Right renal pelvis (tissue), 4 donors: ENCODE measurements at regions not wholly inside any gene's neighbourhood (a gene's known extent, or its start where the extent isn't known, plus 50 kb on each side); places are given as distances from the start of the nearest gene placed in this dataset.
"Not testable (repeated sequence)": the region's sequence is repeated elsewhere in the genome, so short reads cannot be mapped to it uniquely, and the experiment has no call there.

ENCODE experiments used
- DNase-seq, 4 donors: peaks; one replicate each; pipeline ENCODE4 v3.0.0-alpha.2; 2013; ENCODE audit warnings: low read depth in 4 of 4, low spot score in 3 of 4, missing footprints in 1 of 4

DNA sequence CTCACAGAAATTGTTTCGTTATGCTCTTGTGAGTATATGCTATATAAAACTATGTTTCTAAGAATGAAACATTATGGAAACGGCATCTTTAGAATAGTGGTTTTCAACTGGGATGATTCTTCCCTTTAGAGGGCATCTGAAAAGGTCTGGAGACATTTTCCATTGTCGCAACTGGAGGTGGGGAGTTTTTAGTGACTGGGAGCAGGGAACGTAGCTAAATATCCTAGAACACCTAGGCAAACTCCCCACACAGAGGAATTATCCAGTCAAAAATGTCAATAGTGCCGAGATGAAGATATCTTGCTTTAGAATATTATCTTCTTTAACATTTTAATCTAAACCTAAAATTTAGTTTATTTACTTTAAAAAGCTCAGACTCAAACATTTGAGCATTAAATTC, 486.1 kb upstream of the FOXG1 start:
- no peak for DNase-seq

DNA sequence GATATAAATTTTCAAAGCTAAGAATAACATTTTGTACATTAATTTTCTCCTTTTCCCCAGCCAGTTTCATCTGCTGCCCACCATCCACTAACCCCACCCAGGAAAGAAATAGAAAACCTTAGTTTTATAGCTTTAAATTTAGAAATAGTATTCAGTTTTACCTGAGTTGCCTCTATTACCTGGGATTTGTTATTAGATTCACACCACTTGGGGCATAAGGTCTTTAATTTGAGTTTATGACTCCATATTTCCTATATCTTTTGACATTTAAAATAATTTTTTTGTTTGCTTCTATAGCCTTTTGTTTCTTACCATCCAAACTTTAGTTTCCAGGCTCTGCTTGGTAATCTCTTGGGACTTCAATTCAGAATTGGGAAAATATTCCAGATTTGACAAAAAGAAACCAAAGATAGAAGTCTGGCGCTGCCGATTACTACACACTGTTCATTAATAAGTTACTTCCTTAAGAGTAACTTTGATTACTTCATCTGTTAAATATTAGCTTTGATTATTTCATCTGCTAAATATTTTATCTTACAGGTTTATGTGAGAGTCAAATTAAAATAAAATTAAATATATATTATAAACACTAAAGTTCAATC, 485.5 kb upstream of the FOXG1 start:
- DNase-seq: no peak

DNA sequence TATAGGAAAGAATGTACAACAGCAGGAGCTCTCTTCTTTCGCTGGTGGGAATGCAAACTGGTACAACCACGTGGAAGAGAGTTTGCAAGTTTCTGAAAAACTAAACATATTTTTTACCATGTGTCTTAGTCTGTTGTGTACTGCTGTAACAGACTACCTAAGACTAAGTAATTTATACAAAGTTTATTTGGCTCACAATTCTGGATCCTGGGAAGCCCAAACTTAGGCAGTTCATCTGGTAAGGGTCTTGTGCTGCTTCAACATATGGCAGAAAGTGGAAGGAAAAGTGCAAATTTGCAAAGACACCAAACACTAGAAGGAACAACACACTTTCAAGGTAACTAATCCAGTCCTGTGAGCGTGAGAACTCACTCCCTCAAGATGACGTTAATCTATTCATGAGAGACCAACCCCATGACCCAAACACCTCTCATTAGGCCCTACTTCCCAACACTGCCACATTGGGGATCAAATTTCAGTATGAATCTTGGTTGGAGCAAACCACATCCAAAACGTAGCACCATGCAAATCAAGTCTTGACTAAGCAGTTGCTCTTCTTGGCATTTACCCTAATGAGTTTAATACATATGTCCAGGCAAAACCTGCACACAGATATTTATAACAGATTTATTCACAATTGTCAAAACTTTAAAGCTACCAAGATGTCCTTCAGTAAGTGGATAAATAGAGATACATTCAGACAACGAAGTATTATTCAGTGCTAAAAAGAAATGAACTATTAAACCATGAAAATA, 481.9 kb upstream of the FOXG1 start:
- no peak for DNase-seq

DNA sequence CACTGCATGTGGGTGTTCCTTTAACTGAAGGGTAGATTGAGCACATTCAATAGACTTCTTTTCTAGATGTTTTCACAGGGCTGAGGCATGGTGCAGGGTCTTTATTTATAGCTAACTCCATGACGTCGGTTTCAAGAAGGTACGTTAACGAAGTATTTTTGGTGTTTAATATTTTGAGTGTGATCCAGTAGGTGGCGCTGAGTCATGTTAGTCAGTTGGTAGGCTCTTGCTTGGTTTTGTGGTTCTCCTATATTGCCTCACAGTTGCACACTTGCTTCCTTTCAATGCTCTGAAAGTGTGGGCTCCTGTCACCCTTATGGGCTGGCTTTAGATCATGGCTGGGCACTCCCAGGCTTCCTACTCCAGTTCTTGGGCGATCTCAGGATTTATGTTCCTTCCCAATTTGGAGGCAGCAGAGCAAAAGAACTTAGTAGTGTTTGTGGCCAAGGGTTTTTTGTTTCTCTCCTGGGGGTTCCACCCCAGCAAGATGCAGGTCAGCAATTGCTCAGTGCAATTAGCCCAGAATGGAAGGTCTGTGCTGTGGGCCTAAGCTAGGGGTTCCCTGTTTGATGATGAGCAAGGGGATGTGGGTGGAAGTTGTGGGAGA, 471.6 kb upstream of the FOXG1 start:
- DNase-seq: no peak

DNA sequence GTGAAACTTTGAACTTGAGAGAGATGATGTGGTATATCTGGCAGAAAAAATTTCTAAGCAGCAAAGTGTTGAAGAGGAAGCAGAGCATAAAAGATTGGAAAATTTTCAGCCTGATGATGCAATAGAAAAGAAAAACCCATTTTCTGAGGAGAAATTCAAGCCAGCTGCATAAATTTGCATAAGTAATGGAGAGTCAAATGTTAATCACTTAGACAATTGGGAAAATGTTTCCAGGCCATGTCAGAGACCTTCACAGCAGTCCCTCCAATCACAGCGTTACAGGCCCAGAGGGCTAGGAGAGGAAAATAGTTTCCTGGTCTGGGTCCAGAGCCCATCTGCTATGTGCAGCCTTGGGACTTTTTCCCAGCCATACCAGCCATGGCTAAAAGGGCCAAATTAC, 469.0 kb upstream of the FOXG1 start:
- no peak for DNase-seq

DNA sequence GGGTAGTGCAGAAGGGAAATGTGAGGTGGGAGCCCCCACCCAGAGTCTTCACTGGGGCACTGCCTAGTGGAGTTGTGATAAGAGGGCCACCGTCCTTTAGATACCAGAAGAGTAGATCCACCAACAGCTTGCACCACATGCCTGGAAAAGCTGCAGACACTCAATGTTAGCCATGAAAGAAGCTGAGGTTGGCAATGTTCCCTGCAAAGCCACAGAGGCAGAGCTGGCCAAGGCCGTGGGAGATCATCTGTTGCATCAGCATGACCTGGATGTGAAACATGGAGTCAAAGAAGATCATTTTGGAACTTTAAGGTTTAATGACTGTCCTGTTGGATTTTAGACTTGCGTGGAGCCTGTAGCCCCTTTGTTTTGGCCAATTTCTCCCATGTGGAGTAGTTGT, 468.4 kb upstream of the FOXG1 start:
- DNase-seq: no peak

DNA sequence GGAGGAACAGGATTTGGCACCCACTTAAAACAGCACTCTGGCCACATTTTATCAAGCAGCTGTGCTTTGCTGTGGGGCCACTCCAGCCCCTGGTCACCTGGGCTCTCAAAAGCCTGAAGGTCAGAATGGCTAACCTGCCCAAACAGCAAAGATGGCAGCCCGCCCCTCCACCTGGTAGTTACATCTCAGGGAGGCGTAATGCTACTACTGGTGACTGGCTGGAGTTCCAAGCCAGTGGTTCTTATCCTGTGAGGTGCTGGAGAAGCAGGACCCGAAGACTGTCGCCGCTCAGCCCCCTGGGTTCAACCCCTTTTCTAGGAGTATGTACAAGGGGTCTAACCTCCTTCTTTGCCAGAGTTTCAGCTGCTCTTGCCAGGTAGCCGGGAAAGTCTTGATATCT, 467.4 kb upstream of the FOXG1 start:
- no peak for DNase-seq

DNA sequence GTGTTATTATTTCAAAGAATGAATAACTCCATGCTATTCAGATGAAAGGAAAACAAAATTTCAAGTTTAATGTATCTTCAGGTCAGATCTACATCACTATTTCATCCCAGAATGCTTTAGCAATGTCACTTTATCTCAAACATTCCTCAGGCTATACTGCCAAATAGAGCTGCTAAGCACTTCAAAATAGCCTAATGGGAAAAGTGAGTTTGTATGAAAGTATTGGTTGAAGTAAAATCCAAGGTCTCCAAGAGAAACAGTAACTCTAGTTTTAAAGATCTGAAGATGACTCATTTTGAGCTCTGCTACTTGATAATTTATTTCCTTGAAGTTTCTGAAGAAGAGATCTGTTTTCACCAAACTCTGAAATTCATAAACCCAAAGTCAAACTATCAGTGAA, 466.2 kb upstream of the FOXG1 start:
- DNase-seq: no peak

DNA sequence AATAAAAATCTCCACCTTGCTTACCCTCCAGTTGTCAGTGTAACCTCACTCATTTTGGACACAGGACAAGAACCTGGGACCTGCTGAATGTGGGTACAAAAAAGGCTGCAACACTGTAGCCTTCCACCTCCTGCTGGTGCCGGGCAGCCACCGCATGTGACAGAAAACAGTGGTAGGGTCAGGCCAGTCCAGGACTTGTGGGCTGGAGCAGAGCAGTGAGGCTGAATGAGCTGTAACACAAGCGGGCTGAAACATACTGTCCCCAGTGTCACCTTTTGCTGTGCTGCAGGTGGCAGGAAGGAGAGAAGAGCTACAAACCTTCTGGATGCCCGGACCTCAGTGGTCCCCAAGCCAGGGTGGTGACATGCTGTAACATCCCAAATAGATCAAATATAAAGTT, 465.4 kb upstream of the FOXG1 start:
- no peak for DNase-seq

DNA sequence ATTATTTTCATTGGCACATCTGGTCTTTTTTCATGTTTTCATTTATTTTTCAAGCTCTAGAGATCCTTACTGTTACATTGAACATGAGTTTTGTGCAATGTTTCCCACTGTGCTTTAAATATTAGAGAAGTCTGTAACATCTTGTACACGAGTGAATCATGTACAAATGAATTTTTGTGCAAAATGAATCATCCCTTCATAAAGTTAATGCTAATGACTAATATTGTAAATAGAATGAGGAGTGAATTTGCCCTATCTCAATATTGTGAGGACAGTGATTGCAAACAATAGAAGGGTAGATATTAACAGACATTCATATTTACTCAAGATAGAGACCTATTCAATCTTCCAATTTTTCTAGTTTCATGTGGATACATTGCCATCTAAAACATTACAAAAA, 463.3 kb upstream of the FOXG1 start:
- DNase-seq: no peak

DNA sequence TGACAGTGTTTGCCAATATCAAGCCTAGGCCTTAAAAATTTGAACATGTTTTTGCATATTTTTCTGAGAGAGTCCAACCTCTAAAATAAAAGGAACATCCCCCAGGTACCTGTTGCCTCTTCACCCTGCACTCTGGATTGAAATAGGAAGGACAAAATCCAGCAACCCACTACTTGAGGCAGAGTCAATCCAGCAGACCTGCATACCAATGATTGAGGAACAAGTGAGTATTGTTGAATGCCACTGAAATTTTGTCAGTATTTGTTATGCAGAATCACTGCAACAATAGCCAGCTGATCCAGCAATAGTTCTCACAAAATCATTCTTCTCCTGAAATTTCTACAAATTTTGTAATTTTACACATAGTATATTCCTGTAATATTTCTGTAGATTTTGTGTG, 460.6 kb upstream of the FOXG1 start:
- DNase-seq: no peak

DNA sequence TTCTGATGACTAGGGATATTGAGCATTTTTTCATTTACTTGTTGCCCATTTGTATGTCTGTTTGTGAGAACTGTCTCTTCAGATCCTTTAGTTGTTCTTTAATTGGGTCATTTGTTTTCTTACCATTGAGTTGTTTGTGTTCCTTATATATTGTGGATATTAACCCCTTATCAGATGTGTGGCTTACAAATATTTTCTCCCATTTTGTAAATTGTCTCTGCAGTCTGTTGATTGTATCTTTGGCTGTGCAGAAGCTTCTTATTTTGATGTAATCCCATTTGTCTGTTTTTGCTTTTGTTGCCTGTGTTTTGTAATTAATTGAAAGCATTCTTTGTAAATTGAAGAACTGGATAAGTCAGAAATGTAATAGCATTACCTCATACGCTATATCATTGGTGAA, 459.1 kb upstream of the FOXG1 start:
- no peak for DNase-seq

DNA sequence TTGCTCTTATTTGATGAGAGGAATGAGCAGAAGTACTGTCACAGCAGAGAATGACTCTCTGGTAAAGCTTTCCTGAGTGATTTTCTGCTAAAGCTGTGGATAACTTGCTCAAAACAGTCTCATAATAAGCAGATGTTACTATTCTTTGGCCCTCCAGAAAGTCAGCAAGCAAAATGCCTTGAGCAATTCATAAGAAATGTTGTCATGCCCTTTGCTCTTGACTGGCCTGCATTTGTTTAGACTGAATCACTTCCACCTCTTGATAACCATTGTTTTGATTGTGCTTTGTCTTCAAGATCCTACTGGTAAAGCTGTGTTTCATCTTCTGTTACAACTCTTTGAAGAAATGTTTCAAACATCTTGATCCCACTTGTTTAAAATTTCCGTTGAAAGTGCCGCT, 457.9 kb upstream of the FOXG1 start:
- DNase-seq: no peak

DNA sequence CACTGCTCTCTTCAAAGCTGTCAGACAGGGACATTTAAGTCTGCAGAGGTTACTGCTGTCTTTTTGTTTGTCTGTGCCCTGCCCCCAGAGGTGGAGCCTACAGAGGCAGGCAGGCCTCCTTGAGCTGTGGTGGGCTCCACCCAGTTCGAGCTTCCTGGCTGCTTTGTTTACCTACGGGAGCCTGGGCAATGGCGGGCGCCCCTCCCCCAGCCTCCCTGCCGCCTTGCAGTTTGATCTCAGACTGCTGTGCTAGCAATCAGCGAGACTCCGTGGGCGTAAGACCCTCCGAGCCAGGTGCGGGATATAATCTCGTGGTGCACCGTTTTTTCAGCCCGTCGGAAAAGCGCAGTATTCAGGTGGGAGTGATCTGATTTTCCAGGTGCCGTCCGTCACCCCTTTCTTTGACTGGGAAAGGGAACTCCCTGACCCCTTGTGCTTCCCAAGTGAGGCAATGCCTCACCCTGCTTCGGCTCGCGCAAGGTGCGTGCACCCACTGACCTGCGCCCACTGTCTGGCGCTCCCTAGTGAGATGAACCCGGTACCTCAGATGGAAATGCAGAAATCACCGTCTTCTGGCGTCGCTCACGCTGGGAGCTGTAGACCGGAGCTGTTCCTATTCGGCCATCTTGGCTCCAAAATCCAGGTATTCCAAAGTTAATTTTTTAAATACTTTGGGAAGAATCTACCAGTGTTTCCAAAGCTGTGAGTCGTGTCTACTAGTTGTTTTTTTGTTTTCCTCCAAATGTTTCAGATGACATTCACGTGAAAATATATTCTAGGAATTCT, 448.5 kb upstream of the FOXG1 start:
- DNase-seq: not testable (repeated sequence)

DNA sequence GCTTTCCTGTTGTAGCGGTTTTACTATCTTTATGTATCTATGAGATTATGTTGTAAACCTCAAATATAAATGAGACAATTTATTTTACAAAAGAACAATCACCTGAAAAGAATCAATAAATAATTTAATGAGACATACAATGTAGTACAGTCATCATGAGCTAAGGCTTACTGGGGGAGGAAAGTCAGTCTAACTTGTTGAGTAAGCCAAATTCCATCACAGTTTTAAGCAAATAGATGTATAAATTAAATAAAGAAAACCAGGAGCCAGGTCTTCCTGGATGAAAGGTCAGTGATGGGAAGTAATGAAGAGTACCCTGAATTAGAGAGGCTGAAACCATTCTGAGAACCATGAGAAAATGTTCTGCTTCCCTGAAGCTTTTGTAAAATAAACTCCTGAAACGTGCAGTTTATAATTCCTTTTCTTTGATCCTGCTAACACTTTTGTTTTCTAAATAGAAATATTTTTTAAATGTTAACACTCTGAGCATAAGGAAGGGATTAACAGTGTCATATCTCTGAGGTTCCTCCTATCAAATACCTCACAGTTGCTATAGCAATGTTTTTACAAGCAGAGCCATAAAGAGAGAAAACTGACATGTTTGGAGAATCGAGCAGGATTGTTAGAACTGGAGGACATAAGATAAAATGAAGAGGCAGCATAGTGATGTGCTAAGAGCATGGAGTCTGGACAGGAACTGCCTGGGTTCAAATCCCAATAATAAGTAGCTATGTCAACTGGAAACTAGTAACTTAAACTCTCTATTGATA, 444.9 kb upstream of the FOXG1 start:
- no peak for DNase-seq

DNA sequence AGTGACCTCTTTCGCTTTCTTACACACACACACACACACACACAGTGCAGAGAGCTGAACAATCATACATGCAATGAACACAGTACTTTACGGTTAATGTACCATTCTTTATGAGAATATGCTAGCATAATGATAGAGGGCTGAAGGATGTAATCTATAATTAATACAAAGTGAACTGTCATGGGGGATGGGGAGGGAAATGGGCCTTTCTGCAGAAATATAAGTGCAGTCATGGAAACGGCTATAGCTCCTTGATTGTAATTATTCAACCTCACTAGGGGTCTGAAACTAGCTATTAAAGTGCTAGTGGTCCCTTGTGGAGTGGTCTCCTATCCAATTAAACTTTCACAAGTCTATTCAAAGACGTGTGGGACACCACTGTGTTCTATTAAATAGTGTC, 443.2 kb upstream of the FOXG1 start:
- DNase-seq: no peak

DNA sequence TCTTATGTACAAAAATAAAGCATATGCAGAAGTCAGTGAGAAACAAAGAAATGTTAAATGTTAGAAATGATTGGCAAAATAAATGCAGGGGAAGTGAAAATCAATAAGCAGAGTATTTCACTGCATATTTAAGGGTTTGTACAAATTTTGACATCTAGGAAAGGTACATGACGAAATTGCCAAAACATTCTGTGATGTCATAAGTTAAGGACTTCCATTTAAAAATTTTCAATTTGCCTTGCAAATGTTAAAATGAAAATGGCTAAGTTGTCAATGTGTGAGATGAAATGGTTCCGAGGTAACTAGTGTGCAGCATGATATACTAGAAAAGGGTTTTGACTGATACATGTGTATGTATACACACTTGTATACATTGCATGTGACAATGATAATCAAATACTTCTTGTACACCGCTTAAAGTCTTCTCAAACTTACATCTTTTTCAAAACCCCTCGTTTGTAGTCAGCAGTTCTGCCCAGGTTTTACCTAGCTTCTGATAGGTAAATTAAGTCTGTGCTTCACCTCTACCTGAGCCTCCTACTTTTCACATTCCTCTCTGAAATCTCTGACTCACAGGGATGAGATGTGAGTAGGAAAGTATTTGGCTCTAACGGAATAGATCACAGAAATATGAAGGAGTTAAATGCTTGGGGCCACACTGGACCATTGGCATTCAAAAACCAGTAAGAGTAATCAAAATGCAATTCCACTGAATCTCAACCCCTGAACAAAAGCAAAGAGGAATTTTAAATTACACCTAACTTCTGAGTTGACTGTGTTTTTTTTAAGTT, 442.4 kb upstream of the FOXG1 start:
- DNase-seq: no peak

DNA sequence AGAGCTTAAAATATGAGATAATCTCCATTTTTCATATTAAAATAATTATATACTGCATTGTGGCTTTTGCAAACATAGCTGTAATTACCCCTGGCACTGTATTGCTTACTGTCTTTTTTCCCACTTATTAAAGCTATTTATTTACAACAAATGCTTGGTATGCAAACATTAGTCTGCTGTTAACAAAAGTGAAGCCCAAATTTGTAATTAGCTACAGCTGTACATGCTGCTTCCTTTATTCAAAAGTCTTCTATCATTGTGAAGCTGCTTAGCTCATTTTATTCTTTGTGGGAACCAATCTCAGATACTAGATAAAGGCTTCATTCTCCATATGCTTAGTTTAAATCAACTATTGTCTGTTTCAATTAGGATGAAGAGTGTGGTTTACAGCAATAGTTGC, 425.8 kb upstream of the FOXG1 start:
- DNase-seq: no peak

DNA sequence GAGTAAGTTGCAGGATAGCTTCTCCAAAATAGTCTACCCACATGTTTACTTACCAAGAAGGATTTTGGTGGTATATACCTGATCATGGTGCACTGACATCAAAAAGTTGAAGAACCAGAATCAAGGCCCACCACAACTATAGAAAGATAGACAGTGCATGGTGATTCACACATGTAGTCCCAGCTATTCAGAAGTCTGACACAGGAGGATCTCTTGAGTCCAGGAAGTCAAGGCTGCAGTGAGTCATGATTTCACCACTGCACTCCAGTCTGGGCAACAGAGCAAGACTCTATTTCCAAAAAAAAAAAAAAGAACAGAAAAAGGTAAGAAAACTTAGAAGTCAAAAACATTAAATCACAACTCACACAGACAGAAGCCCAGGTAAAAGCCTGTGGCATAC, 422.2 kb upstream of the FOXG1 start:
- no peak for DNase-seq

DNA sequence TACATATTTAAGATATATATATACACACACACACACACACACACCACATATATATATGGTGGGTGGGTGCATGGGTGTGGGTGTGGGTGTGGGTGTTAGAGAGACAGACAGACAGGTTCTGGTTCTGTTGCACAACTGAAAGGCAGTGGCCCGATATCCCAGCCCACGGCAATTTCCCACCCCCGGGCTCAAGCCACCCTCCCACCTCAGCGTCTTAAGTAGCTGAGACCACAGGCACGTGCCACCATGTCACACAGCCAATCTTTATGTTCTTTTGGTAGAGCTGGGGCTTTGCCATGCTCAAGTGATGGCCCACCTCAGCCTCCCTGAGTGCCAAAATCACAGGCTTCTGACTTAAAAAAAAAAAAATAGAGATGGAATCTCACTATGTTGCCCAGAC, 417.8 kb upstream of the FOXG1 start:
- DNase-seq: no peak
